ENCODE measurements at regions not wholly inside any gene's neighbourhood (a gene's known extent, or its start where the extent isn't known, plus 50 kb on each side); places are given as distances from the start of the nearest gene placed in this dataset.

DNA sequence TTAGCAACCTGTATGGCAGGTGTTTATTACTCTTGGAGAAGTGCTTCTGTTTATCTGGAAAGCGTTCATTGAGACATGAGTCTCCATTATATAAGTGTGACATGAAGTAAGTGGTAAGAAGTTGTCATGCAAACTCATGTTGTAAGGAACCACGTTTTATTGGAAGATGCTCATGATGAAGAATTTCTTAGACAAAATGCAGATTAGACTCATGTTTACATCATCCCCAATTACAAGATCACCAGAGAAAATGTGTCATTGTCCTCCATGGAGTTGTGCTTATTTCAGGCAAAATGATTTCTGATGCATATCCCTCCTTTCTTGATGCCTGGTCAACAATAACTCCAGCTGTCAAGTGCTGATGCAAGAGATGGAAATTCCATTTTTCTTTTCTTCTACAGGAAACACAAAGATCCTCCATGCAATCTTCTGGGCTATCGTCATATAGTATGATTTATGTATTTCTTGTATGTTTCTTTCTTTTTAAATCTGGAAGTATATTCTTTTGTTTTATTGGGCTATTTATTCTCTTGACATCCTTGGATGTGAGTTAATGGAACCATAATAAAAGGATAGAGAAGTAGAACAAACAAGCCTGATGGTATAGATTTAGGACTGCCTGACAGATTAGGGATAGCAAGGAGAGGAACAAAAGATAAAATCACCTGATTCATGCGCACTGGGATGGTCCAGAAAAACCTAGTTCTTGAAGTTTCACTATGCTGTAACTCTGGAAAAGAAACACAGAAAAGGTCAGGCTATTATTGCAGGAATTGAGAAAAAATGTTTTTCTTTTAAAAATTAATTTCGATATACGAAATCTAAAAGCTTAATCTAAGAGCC lies 50.7 kb upstream of the DIAPH3 start:
- no peak for DNase-seq (ENCODE audit: low read depth, low spot score)
- H3K4me3 ChIP-seq (ENCODE audit: low read depth, low read length) = no peak overlapping the region
- ChIA-PET CTCF (no interaction called here), POLR2A (no interaction called here)
- TF ChIP-seq, protein P1, sequence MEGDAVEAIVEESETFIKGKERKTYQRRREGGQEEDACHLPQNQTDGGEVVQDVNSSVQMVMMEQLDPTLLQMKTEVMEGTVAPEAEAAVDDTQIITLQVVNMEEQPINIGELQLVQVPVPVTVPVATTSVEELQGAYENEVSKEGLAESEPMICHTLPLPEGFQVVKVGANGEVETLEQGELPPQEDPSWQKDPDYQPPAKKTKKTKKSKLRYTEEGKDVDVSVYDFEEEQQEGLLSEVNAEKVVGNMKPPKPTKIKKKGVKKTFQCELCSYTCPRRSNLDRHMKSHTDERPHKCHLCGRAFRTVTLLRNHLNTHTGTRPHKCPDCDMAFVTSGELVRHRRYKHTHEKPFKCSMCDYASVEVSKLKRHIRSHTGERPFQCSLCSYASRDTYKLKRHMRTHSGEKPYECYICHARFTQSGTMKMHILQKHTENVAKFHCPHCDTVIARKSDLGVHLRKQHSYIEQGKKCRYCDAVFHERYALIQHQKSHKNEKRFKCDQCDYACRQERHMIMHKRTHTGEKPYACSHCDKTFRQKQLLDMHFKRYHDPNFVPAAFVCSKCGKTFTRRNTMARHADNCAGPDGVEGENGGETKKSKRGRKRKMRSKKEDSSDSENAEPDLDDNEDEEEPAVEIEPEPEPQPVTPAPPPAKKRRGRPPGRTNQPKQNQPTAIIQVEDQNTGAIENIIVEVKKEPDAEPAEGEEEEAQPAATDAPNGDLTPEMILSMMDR (IDR thresholded peaks at IDR 0.05; ENCODE audit: insufficient read depth, low read length, missing control alignments) = no peak

DNA sequence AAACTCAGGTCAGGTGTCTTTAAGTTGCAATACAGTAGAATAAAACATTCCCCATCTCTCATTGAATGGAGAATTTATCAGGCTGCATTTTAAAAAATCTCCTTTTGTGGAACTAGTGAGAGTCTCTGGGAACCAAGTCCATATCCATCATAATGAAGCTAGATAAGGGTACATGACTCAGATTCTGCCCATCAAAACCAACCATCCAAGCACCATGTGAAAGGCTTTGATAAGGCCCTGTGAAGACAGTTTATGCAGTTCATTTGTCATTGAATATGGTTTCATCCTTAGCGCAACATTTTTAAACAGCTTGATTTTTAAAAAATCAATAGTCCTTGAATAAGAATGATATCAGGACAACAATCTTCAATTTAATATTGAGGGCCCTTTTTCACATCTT lies 56.3 kb upstream of the DIAPH3 start:
- H3K4me3 ChIP-seq (ENCODE audit: low read depth, low read length) = no peak overlapping the region
- ChIA-PET POLR2A (no interaction called here), CTCF (no interaction called here)
- TF ChIP-seq, protein P1 (IDR thresholded peaks at IDR 0.05; ENCODE audit: insufficient read depth, low read length, missing control alignments) = no peak
- no peak for DNase-seq (ENCODE audit: low read depth, low spot score)

DNA sequence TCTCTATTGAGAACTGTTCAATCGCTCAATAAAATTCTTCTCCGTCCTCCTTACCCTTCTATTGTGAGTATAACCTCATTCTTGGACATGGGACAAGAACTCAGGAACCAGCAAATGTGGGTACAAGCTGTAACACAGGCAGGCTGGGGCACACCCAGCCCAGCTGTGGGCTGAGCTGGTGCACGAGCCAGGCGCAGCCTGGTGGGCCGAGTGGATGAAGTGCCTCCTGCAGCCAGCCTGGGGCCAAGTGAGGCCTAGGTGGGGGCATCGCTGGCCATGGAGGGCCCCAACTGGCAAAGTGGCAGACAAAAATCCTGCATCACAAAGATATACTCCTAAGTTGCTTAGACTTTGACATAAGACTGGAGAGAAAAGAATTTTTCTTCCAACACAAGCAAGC lies 57.9 kb upstream of the DIAPH3 start:
- POLR2A ChIA-PET = no interaction called here
- CTCF ChIA-PET = no interaction called here
- H3K4me3 ChIP-seq (ENCODE audit: low read depth, low read length) = no peak overlapping the region
- TF ChIP-seq, protein P1 (IDR thresholded peaks at IDR 0.05; ENCODE audit: insufficient read depth, low read length, missing control alignments) = no peak
- DNase-seq (ENCODE audit: low read depth, low spot score) = no peak

DNA sequence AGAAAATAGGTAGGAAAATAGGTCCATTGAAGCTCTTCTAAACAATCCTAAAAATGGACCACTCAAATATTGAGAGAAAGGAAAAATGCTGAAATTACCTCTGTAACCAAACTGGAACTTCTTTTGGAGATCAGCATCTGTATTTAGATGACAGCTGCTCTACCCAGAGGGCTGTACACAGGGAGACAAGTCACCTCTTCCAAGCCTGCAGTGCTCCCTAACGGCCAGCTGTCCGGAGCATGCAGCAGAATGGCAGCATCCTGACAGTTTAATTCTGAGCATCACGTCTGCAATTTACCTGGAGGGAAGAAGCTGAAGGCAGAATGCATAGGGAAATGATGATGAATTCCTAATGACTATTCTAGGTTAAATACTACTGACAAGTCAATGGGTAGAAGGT lies 62.8 kb upstream of the DIAPH3 start:
- DNase-seq (ENCODE audit: low read depth, low spot score) = no peak
- CTCF ChIA-PET = interaction anchor here (0.7 to 2.4 kb wide), 11 partner anchors 13 to 834 kb away, joined by 3 to 8 read pairs (median 3); no protein-coding TSS in a partner anchor
- TF ChIP-seq, protein P1 (IDR thresholded peaks at IDR 0.05; ENCODE audit: insufficient read depth, low read length, missing control alignments) = peak; percentile 55
- POLR2A ChIA-PET = no interaction called here
- H3K4me3 ChIP-seq (ENCODE audit: low read depth, low read length) = no peak overlapping the region

DNA sequence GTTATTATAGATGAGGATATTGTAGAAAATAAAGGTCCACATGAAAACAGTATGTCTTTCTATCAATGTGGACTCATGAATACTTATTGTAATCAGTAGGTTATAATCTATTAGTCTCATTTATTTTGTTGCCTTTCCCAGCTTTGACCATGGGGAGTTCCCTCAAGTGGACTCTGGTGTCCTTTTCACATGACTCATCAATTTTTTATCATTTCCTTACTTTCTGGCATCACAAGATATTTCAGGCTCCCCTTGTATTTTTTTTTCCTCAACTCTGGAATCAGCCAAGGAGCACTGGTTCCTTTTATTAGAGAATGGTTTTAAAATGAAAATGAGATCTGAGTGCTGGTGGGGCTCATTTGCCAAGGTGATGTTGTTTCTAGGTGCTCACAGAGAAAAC lies 63.4 kb upstream of the DIAPH3 start:
- TF ChIP-seq, protein P1 (IDR thresholded peaks at IDR 0.05; ENCODE audit: insufficient read depth, low read length, missing control alignments) = no peak
- ChIA-PET POLR2A (no interaction called here), CTCF (interaction anchor here (0.7 to 2.4 kb wide), 10 partner anchors 12 to 550 kb away, joined by 3 to 8 read pairs (median 3); no protein-coding TSS in a partner anchor)
- H3K4me3 ChIP-seq (ENCODE audit: low read depth, low read length) = no peak overlapping the region
- no peak for DNase-seq (ENCODE audit: low read depth, low spot score)

DNA sequence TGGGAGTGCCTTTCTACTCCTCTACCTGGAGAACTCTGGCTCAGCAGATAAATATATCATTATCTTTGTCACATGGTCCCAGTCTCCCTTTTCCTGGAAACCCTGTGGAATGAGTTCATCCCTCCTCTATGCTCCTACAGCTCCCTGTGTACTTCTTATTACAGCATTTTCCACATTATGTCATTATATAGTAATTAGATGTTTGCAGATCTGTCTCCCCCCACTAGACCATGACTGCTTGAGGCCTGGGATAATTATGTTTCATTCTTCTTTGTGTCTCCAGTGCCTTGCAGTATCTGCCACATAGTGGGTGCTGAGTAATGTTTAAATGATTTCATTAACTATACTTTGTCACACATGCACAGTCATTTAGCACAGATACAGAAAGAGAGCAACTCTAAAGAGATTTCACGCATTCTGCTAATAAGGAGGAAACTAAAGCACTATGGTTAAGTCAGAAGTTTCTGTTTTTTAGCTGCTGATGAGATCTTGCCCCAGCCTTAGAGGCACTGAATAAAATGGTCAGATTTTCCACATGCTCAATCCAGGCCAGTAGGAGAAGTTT lies 66.1 kb upstream of the DIAPH3 start:
- DNase-seq (ENCODE audit: low read depth, low spot score) = no peak
- TF ChIP-seq, protein P1 (IDR thresholded peaks at IDR 0.05; ENCODE audit: insufficient read depth, low read length, missing control alignments) = no peak
- no peak overlapping the region for H3K4me3 ChIP-seq (ENCODE audit: low read depth, low read length)
- ChIA-PET POLR2A (no interaction called here), CTCF (no interaction called here)
